Ishikawa (cell line): ENCODE measurements at regions not wholly inside any gene's neighbourhood (a gene's known extent, or its start where the extent isn't known, plus 50 kb on each side); places are given as distances from the start of the nearest gene placed in this dataset.

ENCODE experiments used
- CEBPB ChIP-seq: IDR thresholded peaks from 2 replicates; pipeline ENCODE4 v1.6.1; 2012
- CREB1 ChIP-seq: IDR thresholded peaks from 2 replicates; pipeline ENCODE4 v1.6.1; 2012; ENCODE audit warnings: low read depth
- EGR1 ChIP-seq: IDR thresholded peaks from 2 replicates; pipeline ENCODE4 v1.6.1; 2012
- EP300 ChIP-seq: IDR thresholded peaks from 2 replicates; pipeline ENCODE4 v1.6.1; 2012; ENCODE audit warnings: borderline replicate concordance
- FOXM1 ChIP-seq: IDR thresholded peaks from 2 replicates; pipeline ENCODE4 v1.6.1; 2012; ENCODE audit warnings: low read depth, borderline replicate concordance
- NFIC ChIP-seq: IDR thresholded peaks from 2 replicates; pipeline ENCODE4 v1.6.1; 2012
- RAD21 ChIP-seq: IDR thresholded peaks from 2 replicates; pipeline ENCODE4 v1.6.1; 2012; ENCODE audit warnings: low read depth
- TAF1 ChIP-seq: IDR thresholded peaks from 2 replicates; pipeline ENCODE4 v1.6.1; 2012; ENCODE audit warnings: low read depth, mild to moderate bottlenecking
- TCF12 ChIP-seq: IDR thresholded peaks from 2 replicates; pipeline ENCODE4 v1.6.1; 2012; ENCODE audit warnings: low read depth
- TEAD4 ChIP-seq: IDR thresholded peaks from 2 replicates; pipeline ENCODE4 v1.6.1; 2012
- YY1 ChIP-seq: IDR thresholded peaks from 2 replicates; pipeline ENCODE4 v1.6.1; 2012; ENCODE audit warnings: low read depth
- ZBTB7A ChIP-seq: IDR thresholded peaks from 2 replicates; pipeline ENCODE4 v1.6.1; 2012; ENCODE audit warnings: low read depth
- TF ChIP-seq, protein P1 (sequence below): IDR thresholded peaks from 2 replicates; pipeline ENCODE4 v1.6.1; 2012
- TF ChIP-seq, protein P2 (sequence below): IDR thresholded peaks from 2 replicates; pipeline ENCODE4 v1.6.1; 2012; ENCODE audit warnings: low read depth, mild to moderate bottlenecking
- TF ChIP-seq, protein P3 (sequence below): IDR thresholded peaks from 2 replicates; pipeline ENCODE4 v1.6.1; 2012

DNA sequence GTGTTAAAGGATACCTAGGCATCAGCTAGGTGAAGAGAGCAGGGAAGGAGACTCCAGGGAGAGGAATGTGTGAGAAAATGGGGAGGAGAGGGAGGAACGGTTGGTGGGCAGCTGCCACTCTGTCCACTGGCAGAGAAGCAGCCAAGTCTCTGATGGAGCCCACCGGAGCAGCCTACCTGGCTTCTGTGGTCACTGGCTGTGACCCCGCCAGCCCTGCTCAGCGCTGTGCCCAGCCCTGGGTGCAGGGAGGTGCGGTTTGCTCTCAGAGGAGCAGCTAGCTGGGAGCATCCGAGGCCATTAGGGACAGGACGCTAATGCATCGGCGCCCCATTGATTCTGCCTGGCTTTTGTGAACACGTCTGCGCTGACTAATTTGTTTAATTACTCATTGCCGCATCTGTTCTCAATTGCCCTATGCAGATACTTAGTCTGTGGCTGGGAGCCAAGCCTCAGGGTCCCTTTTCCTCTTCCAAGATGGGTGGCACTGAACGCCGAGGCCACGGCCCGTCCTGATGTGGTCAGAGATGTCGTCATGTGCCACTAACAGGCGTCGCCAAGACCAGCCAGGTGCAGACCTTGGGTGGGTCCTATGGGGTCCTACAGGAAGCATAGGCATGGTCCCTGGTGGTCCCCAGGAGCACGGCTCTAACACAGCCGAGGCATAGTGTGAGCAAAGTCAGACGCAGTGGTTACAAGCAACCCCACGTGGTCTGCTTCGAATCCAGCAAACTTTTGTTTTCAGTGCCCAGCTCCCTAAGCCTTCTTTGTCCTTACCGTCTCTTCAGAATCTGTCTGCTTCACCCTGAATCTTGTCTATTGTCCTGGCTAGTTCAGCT lies 82.0 kb downstream of the RRM2 start:
- TF ChIP-seq YY1 (no peak), TCF12 (no peak)

DNA sequence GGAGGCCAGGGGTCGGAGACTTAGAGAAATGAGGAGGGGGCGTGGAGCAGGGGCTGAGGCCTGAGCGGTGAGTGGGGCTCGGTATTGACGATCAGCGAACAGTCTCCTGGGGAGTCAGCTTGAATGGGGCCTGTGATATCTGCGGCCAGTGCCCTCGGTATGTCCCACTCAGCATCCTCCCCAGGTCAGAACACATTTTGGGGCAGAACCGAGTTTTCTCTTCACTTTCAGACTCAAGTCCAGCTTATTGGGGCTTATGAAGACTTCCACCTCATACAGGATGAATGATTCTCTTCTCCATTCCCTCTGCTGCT lies 82.6 kb downstream of the RRM2 start:
- TF ChIP-seq EGR1 (no peak), FOXM1 (no peak), CREB1 (no peak), TEAD4 (no peak), ZBTB7A (no peak), CEBPB (no peak)
- TF ChIP-seq, protein P1, sequence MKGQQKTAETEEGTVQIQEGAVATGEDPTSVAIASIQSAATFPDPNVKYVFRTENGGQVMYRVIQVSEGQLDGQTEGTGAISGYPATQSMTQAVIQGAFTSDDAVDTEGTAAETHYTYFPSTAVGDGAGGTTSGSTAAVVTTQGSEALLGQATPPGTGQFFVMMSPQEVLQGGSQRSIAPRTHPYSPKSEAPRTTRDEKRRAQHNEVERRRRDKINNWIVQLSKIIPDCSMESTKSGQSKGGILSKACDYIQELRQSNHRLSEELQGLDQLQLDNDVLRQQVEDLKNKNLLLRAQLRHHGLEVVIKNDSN, result no peak
- TF ChIP-seq, protein P2, sequence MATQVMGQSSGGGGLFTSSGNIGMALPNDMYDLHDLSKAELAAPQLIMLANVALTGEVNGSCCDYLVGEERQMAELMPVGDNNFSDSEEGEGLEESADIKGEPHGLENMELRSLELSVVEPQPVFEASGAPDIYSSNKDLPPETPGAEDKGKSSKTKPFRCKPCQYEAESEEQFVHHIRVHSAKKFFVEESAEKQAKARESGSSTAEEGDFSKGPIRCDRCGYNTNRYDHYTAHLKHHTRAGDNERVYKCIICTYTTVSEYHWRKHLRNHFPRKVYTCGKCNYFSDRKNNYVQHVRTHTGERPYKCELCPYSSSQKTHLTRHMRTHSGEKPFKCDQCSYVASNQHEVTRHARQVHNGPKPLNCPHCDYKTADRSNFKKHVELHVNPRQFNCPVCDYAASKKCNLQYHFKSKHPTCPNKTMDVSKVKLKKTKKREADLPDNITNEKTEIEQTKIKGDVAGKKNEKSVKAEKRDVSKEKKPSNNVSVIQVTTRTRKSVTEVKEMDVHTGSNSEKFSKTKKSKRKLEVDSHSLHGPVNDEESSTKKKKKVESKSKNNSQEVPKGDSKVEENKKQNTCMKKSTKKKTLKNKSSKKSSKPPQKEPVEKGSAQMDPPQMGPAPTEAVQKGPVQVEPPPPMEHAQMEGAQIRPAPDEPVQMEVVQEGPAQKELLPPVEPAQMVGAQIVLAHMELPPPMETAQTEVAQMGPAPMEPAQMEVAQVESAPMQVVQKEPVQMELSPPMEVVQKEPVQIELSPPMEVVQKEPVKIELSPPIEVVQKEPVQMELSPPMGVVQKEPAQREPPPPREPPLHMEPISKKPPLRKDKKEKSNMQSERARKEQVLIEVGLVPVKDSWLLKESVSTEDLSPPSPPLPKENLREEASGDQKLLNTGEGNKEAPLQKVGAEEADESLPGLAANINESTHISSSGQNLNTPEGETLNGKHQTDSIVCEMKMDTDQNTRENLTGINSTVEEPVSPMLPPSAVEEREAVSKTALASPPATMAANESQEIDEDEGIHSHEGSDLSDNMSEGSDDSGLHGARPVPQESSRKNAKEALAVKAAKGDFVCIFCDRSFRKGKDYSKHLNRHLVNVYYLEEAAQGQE, result no peak

DNA sequence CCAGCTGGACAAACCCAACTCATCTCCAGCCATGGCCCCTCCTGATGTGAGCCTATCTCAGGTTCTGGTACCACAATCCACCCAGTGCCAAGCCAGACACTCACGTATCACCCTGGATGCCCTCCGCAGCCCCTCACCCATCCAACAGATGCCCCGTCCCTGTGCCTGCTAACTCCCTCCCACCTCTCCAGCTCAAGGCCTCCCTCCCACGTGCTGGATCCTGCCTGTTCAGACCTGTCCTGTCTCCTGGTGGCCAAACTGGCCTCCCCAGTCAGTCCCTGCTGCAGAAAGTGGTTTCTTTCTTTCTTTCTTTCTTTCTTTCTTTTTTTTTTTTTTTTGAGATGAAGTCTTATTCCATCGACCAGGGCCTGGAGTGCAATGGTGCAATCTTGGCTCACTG lies 86.2 kb downstream of the RRM2 start:
- TF ChIP-seq RAD21 (no peak), TEAD4 (no peak), TAF1 (no peak), CREB1 (no peak), FOXM1 (no peak), EP300 (no peak), CEBPB (no peak), ZBTB7A (no peak), EGR1 (no peak), YY1 (no peak), TCF12 (no peak), NFIC (no peak)
- TF ChIP-seq, protein P1, result no peak
- TF ChIP-seq, protein P3, sequence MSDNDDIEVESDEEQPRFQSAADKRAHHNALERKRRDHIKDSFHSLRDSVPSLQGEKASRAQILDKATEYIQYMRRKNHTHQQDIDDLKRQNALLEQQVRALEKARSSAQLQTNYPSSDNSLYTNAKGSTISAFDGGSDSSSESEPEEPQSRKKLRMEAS, result no peak
- TF ChIP-seq, protein P2, result no peak

DNA sequence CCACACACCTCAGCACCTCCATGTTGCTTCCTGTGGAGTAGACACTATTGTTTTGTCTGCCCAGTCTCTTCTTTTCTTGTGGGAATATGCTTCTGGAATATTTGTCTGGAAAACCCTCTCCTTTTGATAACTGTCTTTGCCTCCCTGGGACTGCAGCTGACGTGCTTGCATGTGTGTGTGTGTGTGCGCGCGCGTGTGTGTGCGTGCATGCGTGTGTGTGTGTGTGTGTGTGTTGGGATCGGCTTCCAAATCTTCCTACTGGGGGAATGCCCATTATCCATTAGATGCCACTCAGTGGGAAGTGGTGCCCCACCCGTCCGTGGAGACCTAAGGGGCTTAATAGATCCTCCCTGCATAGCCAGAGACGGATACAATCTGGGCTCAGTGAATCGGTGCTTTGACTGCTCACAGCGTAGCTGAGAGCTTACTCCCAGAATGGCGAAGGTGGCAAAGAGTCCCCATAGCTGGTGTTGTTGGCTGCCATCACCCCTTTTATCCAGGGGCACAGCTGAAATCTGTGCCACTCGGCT lies 86.9 kb downstream of the RRM2 start:
- TF ChIP-seq, protein P2, result no peak
- TF ChIP-seq, protein P3, result no peak
- TF ChIP-seq YY1 (no peak), TCF12 (no peak), NFIC (no peak)

DNA sequence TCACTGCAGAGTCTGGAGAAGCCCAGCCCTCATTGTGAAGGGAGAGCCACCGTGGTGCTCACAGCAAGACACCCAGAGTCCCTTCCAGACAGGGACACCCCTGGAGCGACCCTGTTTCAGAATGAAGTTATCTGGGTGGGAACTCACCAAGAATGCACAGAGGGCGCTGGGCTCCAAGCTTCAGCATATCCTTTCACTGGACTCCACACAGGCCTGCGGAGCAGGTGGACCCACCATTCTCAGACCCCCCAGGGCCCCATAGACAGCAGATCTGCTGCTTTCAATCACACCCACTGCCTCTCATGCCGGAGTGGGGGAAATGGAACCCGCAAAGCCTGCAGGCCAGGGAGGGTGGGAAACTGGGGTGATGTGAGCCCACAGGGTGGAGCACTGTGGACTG lies 87.8 kb downstream of the RRM2 start:
- TF ChIP-seq YY1, result no peak
- no peak for TF ChIP-seq TEAD4
